ENCODE measurements at regions not wholly inside any gene's neighbourhood (a gene's known extent, or its start where the extent isn't known, plus 50 kb on each side); places are given as distances from the start of the nearest gene placed in this dataset.
"Not testable (repeated sequence)": the region's sequence is repeated elsewhere in the genome, so short reads cannot be mapped to it uniquely, and the experiment has no call there.

DNA sequence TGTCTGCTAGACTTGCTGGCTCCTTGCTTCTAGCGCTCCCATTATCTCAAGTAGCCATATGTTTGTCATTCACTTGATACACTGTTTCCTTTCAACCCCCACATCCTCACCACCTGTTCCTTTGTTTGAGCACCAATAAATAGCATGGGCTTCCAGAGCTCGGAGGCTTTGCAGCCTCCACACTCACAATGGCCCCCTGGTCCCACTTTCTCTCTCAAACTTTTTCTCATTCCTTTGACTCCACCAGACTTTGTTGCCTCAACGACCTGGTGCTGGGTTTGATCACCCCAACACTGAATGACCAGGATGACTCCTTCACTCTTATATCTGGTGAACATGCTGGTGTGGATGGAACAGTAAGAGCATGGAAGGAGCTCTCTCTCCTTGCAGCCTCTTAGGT lies 114.5 kb upstream of the TRIM24 start:
- in situ Hi-C loops (cut with HindIII; ENCODE audit: low pct_unique_long_range_greater_than_20kb, low sequenced_read_pairs) = no loop called here
- peak; percentile 16 for DNase-seq (ENCODE audit: low read depth)

- DNase-seq (ENCODE audit: low read depth) = no peak
- in situ Hi-C loops (cut with HindIII; ENCODE audit: low pct_unique_long_range_greater_than_20kb, low sequenced_read_pairs) = no loop called here
These were observed 113.1 kb upstream of the TRIM24 start for GRCh38 chr7:138346975-138347374.

DNA sequence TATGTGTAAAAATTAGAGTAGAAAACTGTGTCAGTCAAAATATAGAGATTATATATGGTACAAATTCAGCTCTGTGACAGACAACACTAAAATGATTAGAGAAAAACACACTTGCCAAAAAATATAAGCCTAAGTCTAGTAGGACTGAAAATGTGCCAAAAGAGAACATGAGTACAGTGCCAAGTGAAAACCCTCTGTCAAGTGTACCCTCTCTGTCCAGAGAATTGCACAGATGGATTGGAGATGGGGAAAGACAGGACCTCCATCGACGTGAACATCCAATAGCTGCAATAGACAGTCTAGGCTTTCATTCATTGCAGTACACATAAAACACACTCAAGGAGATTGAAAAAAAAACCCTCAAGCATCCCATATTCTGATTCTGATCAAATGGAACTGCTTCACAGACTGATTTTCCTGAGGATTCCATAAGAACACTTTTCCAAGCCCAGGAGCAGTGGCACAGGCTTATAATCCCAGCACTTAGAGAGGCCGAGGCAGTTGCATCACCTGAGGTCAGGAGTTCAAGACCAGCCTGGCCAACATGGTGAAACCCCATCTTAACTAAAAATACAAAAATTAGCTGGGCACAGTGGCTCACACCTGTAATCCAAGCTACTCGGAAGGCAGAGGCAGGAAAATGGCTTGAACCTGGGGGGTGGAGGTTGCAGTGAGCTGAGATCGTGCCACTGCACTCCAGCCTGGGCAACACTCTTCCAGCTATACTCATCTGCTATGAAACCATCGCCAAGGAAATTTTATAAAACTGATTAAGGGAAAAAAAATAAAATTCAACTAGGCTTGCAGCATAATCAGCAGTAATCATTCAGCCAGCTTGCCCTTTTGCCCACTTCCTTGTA lies 110.0 kb upstream of the TRIM24 start:
- DNase-seq (ENCODE audit: low read depth) = no peak
- in situ Hi-C loops (cut with HindIII; ENCODE audit: low pct_unique_long_range_greater_than_20kb, low sequenced_read_pairs) = no loop called here

- DNase-seq (ENCODE audit: low read depth) = peak; percentile 11
- in situ Hi-C loops (cut with HindIII; ENCODE audit: low pct_unique_long_range_greater_than_20kb, low sequenced_read_pairs) = no loop called here
These were observed 109.2 kb upstream of the TRIM24 start for GRCh38 chr7:138350701-138351357.

- in situ Hi-C loops (cut with HindIII; ENCODE audit: low pct_unique_long_range_greater_than_20kb, low sequenced_read_pairs) = no loop called here
- DNase-seq (ENCODE audit: low read depth) = no peak
These were observed 107.2 kb upstream of the TRIM24 start for GRCh38 chr7:138352570-138353461.

DNA sequence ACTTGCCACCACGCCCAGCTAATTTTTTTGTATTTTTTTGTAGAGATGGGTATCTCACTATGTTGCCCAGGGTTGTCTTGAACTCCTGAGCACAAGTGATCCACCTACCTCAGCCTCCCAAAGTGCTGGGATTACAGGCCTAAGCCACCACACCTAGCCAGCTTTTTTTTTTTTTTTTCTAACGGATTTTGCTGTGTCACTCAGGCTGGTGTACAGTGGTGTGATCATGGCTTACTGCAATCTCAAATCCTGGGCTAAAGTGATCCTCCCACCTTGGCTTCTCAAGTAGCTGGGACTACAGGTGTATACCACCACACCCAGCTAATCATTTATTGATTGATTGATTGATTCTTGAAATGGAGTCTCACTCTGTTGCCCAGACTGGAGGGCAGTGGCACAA lies 106.0 kb upstream of the TRIM24 start:
- in situ Hi-C loops (cut with HindIII; ENCODE audit: low pct_unique_long_range_greater_than_20kb, low sequenced_read_pairs) = no loop called here
- no peak for DNase-seq (ENCODE audit: low read depth)

DNA sequence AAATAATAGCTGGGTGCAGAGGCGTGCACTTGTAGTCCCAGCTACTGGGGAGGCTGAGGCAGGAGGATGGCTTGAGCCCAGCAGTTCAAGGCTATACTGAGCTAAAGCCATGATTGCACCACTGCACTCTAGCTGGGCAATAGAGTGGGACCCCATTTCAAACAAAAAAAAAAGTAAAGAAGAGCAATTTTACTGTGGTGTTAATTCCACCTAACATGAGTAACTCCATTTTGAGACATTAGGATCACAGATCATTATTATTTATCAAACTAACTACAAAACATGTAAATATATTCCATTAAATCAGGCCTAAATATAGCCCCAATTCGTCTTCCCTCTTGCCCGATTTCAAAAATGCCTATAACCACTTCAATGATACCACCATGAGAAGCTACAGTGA lies 104.8 kb upstream of the TRIM24 start:
- in situ Hi-C loops (cut with HindIII; ENCODE audit: low pct_unique_long_range_greater_than_20kb, low sequenced_read_pairs) = no loop called here

DNA sequence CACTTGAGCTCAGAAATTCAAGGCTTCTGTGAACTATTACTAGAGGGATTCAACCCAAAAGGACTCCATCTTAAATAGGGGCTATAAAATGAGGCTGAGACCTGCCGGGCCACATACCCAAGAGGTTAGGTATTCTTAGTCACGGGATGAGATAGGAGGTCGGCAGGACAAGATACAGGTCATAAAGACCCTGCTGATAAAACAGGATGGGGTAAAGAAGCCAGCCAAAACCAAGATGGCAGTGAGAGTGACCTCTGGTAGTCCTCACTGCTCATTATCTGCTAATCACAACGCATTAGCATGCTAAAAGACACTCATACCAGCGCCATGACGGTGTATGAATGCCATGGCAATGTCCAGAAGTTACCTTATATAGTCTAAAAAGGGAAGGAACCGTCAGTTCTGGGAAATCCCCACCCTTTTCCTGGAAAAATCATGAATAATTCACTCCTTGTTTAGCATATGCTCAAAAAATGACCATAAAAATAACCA lies 101.2 kb upstream of the TRIM24 start:
- no peak for DNase-seq (ENCODE audit: low read depth)
- in situ Hi-C loops (cut with HindIII; ENCODE audit: low pct_unique_long_range_greater_than_20kb, low sequenced_read_pairs) = no loop called here

More for the DNA sequence above, 104.8 kb upstream of the TRIM24 start:
- DNase-seq (ENCODE audit: low read depth) = no peak

DNA sequence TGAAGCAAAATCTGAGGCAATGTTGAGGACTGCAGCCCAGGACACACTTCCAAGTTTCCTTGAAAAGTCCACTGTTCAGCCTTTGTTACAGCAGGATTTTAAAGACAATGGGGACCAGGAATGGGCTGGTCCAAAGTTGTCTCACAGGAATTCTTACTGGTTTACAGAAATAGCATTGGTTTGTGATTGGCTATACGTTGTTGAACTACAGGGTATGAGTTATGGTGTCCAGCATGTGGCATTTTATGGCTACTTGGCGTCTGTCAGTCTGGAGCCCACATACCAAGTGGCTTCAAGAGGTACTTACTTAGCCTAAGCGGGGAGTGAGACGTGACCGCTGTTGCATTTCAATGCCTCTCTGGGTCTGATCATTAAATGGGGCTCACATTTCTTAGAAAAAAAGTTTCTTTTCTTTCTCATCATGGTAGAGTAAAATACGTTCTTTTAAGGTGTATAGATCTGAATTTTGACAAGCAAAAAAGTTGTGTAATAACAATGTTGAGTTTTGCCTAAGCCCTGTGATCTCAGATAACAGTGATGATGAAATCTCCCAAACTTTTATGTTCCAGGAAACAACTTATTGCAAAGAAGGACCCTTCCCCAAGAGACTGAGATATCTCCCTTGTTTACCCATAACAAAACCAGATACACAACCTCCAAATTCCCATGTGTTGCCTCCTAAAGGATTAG lies 100.0 kb upstream of the TRIM24 start:
- DNase-seq (ENCODE audit: low read depth) = no peak

GRCh38 chr7:138363721-138364120 lies 96.3 kb upstream of the TRIM24 start:
- DNase-seq (ENCODE audit: low read depth) = no peak
- in situ Hi-C loops (cut with HindIII; ENCODE audit: low pct_unique_long_range_greater_than_20kb, low sequenced_read_pairs) = no loop called here

More for the DNA sequence above, 100.0 kb upstream of the TRIM24 start:
- in situ Hi-C loops (cut with HindIII; ENCODE audit: low pct_unique_long_range_greater_than_20kb, low sequenced_read_pairs) = no loop called here

GRCh38 chr7:138366137-138366536 lies 93.9 kb upstream of the TRIM24 start:
- not testable (repeated sequence) for DNase-seq (ENCODE audit: low read depth)

DNA sequence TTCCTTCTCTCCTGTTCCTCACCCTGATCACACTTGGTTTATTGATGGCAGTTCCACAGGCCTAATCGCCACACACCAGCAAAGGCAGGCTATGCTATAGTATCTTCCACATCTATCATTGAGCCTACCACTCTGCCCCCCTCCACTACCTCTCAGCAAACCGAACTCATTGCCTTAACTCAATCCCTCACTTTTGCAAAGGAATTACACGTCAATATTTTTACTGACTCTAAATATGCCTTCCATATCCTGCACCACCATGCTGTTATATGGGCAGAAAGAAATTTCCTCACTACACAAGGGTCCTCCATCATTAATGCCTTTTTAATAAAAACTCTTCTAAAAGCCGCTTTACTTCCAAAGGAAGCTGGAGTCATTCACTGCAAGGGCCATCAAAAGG lies 93.4 kb upstream of the TRIM24 start:
- DNase-seq (ENCODE audit: low read depth); in situ Hi-C loops (cut with HindIII; ENCODE audit: low pct_unique_long_range_greater_than_20kb, low sequenced_read_pairs): not testable (repeated sequence)

More at GRCh38 chr7:138366137-138366536, 93.9 kb upstream of the TRIM24 start:
- in situ Hi-C loops (cut with HindIII; ENCODE audit: low pct_unique_long_range_greater_than_20kb, low sequenced_read_pairs) = not testable (repeated sequence)

DNA sequence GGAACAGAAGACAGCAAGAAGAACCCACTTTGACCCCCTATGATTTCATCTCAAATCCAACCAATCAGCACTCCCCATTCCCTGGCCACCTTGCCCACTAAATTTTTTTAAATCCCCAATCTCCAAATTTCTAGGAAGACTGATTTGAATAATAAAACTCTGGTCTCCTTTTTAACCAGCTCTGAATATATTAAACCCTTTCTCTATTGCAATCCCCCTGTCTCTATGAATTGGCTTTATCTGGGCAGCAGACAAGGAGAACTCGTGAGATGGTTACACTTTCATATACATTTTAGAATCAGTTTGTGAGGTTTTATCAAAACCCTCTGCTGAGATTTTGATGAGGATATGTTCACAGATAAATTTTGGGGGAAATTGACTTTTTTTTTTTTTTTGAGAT lies 90.3 kb upstream of the TRIM24 start:
- in situ Hi-C loops (cut with HindIII; ENCODE audit: low pct_unique_long_range_greater_than_20kb, low sequenced_read_pairs) = no loop called here
- no peak for DNase-seq (ENCODE audit: low read depth)

DNA sequence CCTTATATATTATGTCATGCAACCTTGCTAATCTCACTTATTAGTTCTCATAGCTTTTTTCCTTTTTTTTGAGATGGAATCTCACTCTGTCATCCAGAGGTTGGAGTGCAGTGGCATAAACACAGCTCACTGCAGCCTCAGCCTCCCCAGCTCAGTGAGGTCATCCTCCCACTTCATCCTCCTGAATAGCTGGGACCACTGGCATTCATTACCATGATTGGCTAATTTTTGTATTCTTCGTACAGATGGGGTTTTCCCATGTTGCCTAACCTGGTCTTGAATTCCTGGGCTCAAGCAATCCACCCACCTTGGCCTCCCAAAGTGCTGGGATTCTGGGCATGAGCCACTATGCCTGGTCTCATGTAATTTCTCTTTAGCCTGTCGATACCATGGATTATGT lies 89.1 kb upstream of the TRIM24 start:
- DNase-seq (ENCODE audit: low read depth) = no peak
- in situ Hi-C loops (cut with HindIII; ENCODE audit: low pct_unique_long_range_greater_than_20kb, low sequenced_read_pairs) = no loop called here

- DNase-seq (ENCODE audit: low read depth) = no peak
- in situ Hi-C loops (cut with HindIII; ENCODE audit: low pct_unique_long_range_greater_than_20kb, low sequenced_read_pairs) = no loop called here
These were observed 85.9 kb upstream of the TRIM24 start for GRCh38 chr7:138374119-138374693.

DNA sequence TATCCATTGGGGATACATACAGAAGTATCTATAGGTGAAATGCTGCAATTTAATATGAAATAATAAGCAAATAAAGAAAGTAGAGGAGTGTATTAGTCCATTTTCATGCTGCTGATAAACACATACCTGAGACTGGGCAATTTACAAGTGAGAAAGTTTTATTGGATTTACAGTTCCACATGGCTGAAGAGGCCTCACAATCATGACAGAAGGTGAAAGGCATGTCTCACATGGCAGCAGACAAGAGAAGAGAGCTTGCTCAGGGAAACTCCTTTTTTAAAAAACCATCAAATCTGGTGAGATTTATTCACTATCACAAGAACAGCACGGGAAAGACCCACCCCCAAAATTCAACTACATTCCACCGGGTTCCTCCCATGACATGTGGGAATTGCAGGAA lies 82.8 kb upstream of the TRIM24 start:
- in situ Hi-C loops (cut with HindIII; ENCODE audit: low pct_unique_long_range_greater_than_20kb, low sequenced_read_pairs) = no loop called here

DNA sequence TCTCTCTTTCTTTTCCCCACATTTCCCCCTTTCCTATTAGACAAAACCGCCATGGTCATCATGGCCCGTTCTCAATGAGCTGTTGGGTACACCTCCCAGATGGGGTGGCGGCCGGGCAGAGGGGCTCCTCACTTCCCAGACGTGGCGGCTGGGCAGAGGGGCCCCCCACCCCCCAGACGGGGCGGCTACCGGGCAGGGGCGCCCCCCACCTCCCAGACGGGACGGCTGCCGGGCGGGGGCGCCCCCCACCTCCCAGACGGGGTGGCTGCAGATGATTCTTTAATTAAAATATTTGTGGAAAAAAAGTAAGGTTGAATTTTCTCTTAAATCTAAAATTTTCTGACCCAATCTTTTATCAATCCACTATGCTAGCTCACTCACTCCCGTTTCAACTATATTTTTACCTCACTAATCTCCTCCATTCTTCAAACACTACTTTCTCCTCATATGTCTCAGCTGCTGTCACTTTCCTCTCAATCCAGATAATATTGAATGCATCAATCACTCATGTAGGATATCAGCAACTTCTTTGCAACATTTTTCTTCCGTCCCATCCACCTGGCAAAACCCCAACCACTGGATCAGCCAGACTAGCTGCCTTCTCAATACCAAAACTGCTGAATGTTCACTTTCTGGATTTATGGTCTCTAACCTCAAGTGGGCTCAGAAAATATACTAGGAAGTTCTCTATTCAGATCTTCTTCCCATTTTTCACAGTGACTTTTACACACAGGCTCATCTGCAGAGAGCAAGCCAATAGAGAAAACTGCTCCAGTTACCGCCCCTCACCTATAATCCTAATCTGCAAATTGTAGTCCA lies 81.1 kb upstream of the TRIM24 start:
- in situ Hi-C loops (cut with HindIII; ENCODE audit: low pct_unique_long_range_greater_than_20kb, low sequenced_read_pairs) = no loop called here

More for the DNA sequence above, 82.8 kb upstream of the TRIM24 start:
- peak; percentile 13 for DNase-seq (ENCODE audit: low read depth)

More for the DNA sequence above, 81.1 kb upstream of the TRIM24 start:
- DNase-seq (ENCODE audit: low read depth) = no peak
